ENCODE measurements at regions not wholly inside any gene's neighbourhood (a gene's known extent, or its start where the extent isn't known, plus 50 kb on each side); places are given as distances from the start of the nearest gene placed in this dataset.

DNA sequence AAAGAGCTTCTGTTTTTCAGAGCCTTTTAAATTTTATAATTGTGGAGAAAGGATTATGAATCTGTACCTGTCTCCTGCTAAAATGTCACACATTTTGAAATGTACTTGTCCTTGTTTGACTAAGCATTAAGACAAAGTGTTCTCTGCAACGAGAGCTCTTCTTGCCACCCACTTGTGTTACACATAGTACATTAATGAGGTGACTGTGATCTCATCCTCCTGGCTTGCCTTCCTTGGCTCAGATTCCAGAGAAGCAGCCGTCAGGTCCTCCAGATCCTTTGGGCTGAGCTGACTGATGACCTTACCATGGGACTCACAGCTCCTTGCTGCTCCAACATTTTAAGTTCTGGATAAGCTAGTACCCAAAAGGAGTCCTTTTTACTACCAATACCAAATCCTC lies 81.4 kb downstream of the BBS10 start:
- DNase-seq: no peak
- Histone ChIP-seq H2AFZ (ENCODE audit: low read length) (no peak overlapping the region), H4K20me1 (ENCODE audit: insufficient read depth, low read length) (no peaks in the 10 kb centered on the region), H3K27ac (ENCODE audit: low read length) (no peak overlapping the region), H3K4me1 (ENCODE audit: low read length) (no peaks in the 10 kb centered on the region), H3K9ac (ENCODE audit: low read length) (no peak overlapping the region), H3F3A (ENCODE audit: insufficient read depth, low read length) (no peaks in the 10 kb centered on the region), H3K9me2 (replicated peaks; ENCODE audit: insufficient read depth, low read length) (no peaks in the 10 kb centered on the region), H3K79me2 (ENCODE audit: low read length) (no peaks in the 10 kb centered on the region), H3K4me3 (ENCODE audit: low read length) (no peak overlapping the region), H3K27me3 (replicated peaks; ENCODE audit: insufficient read depth, low read length) (no peaks in the 10 kb centered on the region), H3K4me2 (ENCODE audit: low read depth, low read length) (no peak overlapping the region), H3K9me3 (replicated peaks; ENCODE audit: insufficient read depth, low read length) (no peaks in the 10 kb centered on the region), H3K36me3 (replicated peaks; ENCODE audit: insufficient read depth, low read length) (no peaks in the 10 kb centered on the region)
- TF ChIP-seq EZH2phosphoT487 (IDR thresholded peaks at IDR 0.05; ENCODE audit: low read length) (no peak), EZH2 (optimal IDR thresholded peaks at IDR 0.05; ENCODE audit: low read depth, low read length) (no peak)
- TF ChIP-seq, protein P1, sequence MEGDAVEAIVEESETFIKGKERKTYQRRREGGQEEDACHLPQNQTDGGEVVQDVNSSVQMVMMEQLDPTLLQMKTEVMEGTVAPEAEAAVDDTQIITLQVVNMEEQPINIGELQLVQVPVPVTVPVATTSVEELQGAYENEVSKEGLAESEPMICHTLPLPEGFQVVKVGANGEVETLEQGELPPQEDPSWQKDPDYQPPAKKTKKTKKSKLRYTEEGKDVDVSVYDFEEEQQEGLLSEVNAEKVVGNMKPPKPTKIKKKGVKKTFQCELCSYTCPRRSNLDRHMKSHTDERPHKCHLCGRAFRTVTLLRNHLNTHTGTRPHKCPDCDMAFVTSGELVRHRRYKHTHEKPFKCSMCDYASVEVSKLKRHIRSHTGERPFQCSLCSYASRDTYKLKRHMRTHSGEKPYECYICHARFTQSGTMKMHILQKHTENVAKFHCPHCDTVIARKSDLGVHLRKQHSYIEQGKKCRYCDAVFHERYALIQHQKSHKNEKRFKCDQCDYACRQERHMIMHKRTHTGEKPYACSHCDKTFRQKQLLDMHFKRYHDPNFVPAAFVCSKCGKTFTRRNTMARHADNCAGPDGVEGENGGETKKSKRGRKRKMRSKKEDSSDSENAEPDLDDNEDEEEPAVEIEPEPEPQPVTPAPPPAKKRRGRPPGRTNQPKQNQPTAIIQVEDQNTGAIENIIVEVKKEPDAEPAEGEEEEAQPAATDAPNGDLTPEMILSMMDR (IDR thresholded peaks at IDR 0.05; ENCODE audit: low read length): no peak

DNA sequence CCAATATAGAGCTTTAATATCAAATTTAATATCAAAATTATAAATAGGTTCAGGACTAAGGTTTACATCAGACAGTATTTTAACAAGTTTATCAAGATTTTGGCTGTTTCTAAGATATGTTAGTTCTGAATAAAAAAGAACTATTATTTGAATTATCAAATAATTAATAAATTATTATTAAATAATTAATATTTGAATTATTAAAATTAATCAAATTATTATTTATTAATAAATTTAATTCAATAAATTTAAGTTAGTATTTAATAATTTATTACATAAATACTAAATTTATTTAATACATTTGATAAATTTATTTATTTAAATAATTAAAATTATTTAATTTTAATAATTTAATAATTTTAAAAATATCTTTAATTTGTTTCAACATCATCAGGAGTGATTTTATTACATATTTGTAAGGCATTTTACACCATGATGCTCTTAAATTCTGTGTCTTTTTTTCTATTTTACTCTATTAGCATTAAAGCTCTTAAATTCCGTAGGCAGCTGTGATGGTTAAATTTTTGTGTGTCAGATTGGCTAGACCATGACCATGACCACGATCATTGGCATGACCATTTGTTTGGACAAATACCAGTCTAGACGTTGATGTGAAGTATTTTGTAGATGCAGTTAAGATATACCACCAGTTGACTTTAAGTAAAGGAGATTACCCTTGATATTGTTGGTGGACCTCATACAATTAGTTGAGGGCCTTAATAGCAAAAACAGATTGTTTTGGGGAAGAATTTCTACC lies 82.6 kb downstream of the BBS10 start:
- DNase-seq: no peak
- Histone ChIP-seq H3K4me2 (ENCODE audit: low read depth, low read length) (no peak overlapping the region), H3K4me3 (ENCODE audit: low read length) (no peak overlapping the region), H3K9me3 (replicated peaks; ENCODE audit: insufficient read depth, low read length) (no peaks in the 10 kb centered on the region), H3K9me2 (replicated peaks; ENCODE audit: insufficient read depth, low read length) (no peaks in the 10 kb centered on the region), H3K79me2 (ENCODE audit: low read length) (no peaks in the 10 kb centered on the region), H4K20me1 (ENCODE audit: insufficient read depth, low read length) (no peaks in the 10 kb centered on the region), H3F3A (ENCODE audit: insufficient read depth, low read length) (no peaks in the 10 kb centered on the region), H3K9ac (ENCODE audit: low read length) (no peak overlapping the region), H2AFZ (ENCODE audit: low read length) (no peak overlapping the region), H3K27me3 (replicated peaks; ENCODE audit: insufficient read depth, low read length) (no peaks in the 10 kb centered on the region), H3K36me3 (replicated peaks; ENCODE audit: insufficient read depth, low read length) (no peaks in the 10 kb centered on the region), H3K27ac (ENCODE audit: low read length) (no peak overlapping the region), H3K4me1 (ENCODE audit: low read length) (no peaks in the 10 kb centered on the region)
- TF ChIP-seq EZH2phosphoT487 (IDR thresholded peaks at IDR 0.05; ENCODE audit: low read length) (no peak), EZH2 (optimal IDR thresholded peaks at IDR 0.05; ENCODE audit: low read depth, low read length) (no peak)
- TF ChIP-seq, protein P1 (IDR thresholded peaks at IDR 0.05; ENCODE audit: low read length): no peak

DNA sequence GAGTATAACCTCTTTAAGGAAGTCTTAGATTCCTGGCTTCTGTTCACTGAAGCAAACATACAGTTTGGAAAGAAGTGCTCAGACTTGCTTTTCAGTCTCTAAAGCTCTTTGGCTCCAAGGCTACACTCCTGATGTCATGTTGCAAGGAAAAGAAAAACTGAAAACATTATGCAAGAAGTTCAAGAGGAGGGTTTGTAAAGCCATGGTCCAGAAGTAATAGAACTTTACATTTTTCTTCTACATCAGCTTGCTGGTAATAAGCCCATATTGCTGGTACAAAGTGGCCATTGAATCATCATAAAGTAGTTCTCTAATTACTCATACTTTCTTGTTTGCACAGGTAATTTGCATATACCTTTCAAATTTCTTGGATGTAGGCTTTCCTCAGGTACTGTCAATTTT lies 83.6 kb downstream of the BBS10 start:
- Histone ChIP-seq H3K9ac (ENCODE audit: low read length) (no peak overlapping the region), H3K79me2 (ENCODE audit: low read length) (no peaks in the 10 kb centered on the region), H3F3A (ENCODE audit: insufficient read depth, low read length) (no peaks in the 10 kb centered on the region)

More for the DNA sequence above, 83.6 kb downstream of the BBS10 start:
- Histone ChIP-seq H4K20me1 (ENCODE audit: insufficient read depth, low read length) (no peaks in the 10 kb centered on the region), H3K9me3 (replicated peaks; ENCODE audit: insufficient read depth, low read length) (no peaks in the 10 kb centered on the region), H3K9me2 (replicated peaks; ENCODE audit: insufficient read depth, low read length) (no peaks in the 10 kb centered on the region), H3K27ac (ENCODE audit: low read length) (no peak overlapping the region), H3K4me3 (ENCODE audit: low read length) (no peak overlapping the region), H3K27me3 (replicated peaks; ENCODE audit: insufficient read depth, low read length) (no peaks in the 10 kb centered on the region), H2AFZ (ENCODE audit: low read length) (no peak overlapping the region), H3K36me3 (replicated peaks; ENCODE audit: insufficient read depth, low read length) (no peaks in the 10 kb centered on the region), H3K4me1 (ENCODE audit: low read length) (no peaks in the 10 kb centered on the region), H3K4me2 (ENCODE audit: low read depth, low read length) (no peak overlapping the region)
- TF ChIP-seq EZH2phosphoT487 (IDR thresholded peaks at IDR 0.05; ENCODE audit: low read length) (no peak), EZH2 (optimal IDR thresholded peaks at IDR 0.05; ENCODE audit: low read depth, low read length) (no peak)
- TF ChIP-seq, protein P1 (IDR thresholded peaks at IDR 0.05; ENCODE audit: low read length): no peak
- no peak for DNase-seq
